ENCODE measurements at regions not wholly inside any gene's neighbourhood (a gene's known extent, or its start where the extent isn't known, plus 50 kb on each side); places are given as distances from the start of the nearest gene placed in this dataset.

GRCh38 chr12:126581655-126582054, 1516.4 kb downstream of the AACS start:
- H3K27ac Mint-ChIP-seq: no peak overlapping the region
- DNase-seq (no peak), ATAC-seq (no peak)
- H3K36me3 Mint-ChIP-seq (ENCODE audit: low read depth): no peaks in the 10 kb centered on the region
- ChIA-PET CTCF (no interaction called here), POLR2A (no interaction called here)
- no peak overlapping the region for H3K4me3 Mint-ChIP-seq
- intact Hi-C loops (cut with micrococcal nuclease): no loop called here
- no peaks in the 10 kb centered on the region for H3K27me3 Mint-ChIP-seq
- H3K4me1 Mint-ChIP-seq (ENCODE audit: low read depth): no peaks in the 10 kb centered on the region
- TF ChIP-seq, protein P1, sequence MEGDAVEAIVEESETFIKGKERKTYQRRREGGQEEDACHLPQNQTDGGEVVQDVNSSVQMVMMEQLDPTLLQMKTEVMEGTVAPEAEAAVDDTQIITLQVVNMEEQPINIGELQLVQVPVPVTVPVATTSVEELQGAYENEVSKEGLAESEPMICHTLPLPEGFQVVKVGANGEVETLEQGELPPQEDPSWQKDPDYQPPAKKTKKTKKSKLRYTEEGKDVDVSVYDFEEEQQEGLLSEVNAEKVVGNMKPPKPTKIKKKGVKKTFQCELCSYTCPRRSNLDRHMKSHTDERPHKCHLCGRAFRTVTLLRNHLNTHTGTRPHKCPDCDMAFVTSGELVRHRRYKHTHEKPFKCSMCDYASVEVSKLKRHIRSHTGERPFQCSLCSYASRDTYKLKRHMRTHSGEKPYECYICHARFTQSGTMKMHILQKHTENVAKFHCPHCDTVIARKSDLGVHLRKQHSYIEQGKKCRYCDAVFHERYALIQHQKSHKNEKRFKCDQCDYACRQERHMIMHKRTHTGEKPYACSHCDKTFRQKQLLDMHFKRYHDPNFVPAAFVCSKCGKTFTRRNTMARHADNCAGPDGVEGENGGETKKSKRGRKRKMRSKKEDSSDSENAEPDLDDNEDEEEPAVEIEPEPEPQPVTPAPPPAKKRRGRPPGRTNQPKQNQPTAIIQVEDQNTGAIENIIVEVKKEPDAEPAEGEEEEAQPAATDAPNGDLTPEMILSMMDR (IDR thresholded peaks at IDR 0.05): no peak
- no peaks in the 10 kb centered on the region for H3K9me3 Mint-ChIP-seq

DNA sequence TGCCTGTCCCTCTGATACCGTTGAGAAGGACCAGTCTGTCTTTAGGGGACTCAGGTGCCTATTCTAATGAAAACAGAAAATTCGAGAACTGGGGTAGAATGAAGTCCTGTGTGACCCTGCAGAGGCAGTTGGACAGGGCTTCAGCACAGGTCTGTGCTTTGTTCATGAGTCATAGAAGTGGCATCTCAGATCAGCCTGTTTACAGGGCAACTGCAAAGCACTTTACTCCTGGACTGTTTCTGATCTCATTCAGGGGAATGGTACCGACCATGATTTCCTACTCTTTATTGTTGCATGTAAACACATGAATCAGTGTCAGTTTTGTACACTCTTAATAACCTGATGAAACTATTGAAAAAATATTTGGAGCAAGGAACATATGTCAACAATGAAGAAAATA, 1517.0 kb downstream of the AACS start:
- CTCF ChIA-PET: no interaction called here
- Mint-ChIP-seq H3K27ac (no peak overlapping the region), H3K4me1 (ENCODE audit: low read depth) (no peaks in the 10 kb centered on the region), H3K9me3 (no peaks in the 10 kb centered on the region), H3K36me3 (ENCODE audit: low read depth) (no peaks in the 10 kb centered on the region), H3K27me3 (no peaks in the 10 kb centered on the region), H3K4me3 (no peak overlapping the region)
- ATAC-seq (no peak), DNase-seq (no peak)
- TF ChIP-seq, protein P1 (IDR thresholded peaks at IDR 0.05): no peak
- intact Hi-C loops (cut with micrococcal nuclease): no loop called here
- POLR2A ChIA-PET: no interaction called here

GRCh38 chr12:126588586-126589249, 1523.5 kb downstream of the AACS start:
- Mint-ChIP-seq H3K4me3 (no peak overlapping the region), H3K4me1 (ENCODE audit: low read depth) (peaks cover 5% of the 10 kb centered on the region), H3K36me3 (ENCODE audit: low read depth) (no peaks in the 10 kb centered on the region), H3K27me3 (no peaks in the 10 kb centered on the region), H3K9me3 (no peaks in the 10 kb centered on the region), H3K27ac (no peak overlapping the region)
- ChIA-PET CTCF (no interaction called here), POLR2A (no interaction called here)
- DNase-seq (peak; percentile 26), ATAC-seq (peak; percentile 60)
- intact Hi-C loops (cut with micrococcal nuclease): no loop called here
- TF ChIP-seq, protein P1 (IDR thresholded peaks at IDR 0.05): no peak

- ChIA-PET CTCF (no interaction called here), POLR2A (no interaction called here)
- TF ChIP-seq, protein P1 (IDR thresholded peaks at IDR 0.05): no peak
- H3K27me3 Mint-ChIP-seq: no peaks in the 10 kb centered on the region
- no peak for DNase-seq
- intact Hi-C loops (cut with micrococcal nuclease): no loop called here
- no peaks in the 10 kb centered on the region for H3K9me3 Mint-ChIP-seq
- H3K36me3 Mint-ChIP-seq (ENCODE audit: low read depth): no peaks in the 10 kb centered on the region
- no peak for ATAC-seq
- H3K4me1 Mint-ChIP-seq (ENCODE audit: low read depth): peaks cover 5% of the 10 kb centered on the region
- no peak overlapping the region for H3K27ac Mint-ChIP-seq
- no peak overlapping the region for H3K4me3 Mint-ChIP-seq
These were observed 1526.3 kb downstream of the AACS start for GRCh38 chr12:126591533-126591932.

DNA sequence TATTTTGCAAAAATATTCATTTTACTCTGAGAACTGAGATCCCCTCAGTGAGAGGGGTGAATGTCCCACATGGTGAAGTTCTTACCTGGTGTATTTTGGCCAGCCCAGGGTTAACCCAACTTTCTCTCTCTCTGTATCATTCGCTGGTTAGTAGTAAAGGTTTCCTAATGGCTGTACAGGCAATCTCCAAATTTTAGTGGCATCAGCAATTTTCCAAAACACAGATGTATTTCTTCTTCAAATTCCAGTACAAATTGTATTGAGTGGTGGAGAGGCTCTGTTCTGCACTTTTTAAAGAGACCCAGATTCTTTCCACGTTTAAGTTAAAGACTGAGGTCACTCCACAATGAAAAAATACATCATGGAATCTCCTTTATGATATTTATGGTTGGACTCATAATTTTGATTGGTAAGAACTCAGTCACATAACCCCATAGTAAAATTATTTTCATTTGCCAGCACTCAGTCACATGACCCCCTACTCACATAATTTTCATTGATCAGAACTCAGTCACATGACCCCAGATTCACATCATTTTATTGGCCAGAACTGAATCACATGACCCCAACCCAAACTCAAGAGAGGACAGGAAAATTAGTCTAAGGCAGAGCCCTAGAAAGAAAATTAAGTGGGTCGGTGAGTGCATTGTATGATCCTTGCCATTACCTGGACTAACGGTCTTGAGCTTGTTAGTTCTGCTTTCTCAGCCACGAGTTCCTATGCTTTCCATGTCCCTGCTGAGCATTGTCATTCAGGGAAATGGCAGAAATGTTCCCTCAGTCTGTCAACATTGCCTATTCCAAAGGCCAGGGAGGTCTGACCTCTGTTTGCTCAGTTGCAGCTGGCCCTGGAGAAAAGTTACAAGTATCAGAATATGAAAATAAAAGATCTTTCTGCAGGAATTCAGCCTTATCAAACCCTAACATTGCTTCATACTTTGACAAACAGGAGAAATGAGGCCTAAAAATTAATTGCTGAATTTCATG, 1536.2 kb downstream of the AACS start:
- H3K27ac Mint-ChIP-seq: no peak overlapping the region
- no peak for ATAC-seq
- H3K4me3 Mint-ChIP-seq: no peak overlapping the region
- no peaks in the 10 kb centered on the region for H3K4me1 Mint-ChIP-seq (ENCODE audit: low read depth)
- no peaks in the 10 kb centered on the region for H3K9me3 Mint-ChIP-seq
- ChIA-PET POLR2A (no interaction called here), CTCF (no interaction called here)
- H3K27me3 Mint-ChIP-seq: no peaks in the 10 kb centered on the region
- H3K36me3 Mint-ChIP-seq (ENCODE audit: low read depth): no peaks in the 10 kb centered on the region
- TF ChIP-seq, protein P1 (IDR thresholded peaks at IDR 0.05): no peak
- DNase-seq: no peak
- intact Hi-C loops (cut with micrococcal nuclease): no loop called here
